ENCODE measurements at regions not wholly inside any gene's neighbourhood (a gene's known extent, or its start where the extent isn't known, plus 50 kb on each side); places are given as distances from the start of the nearest gene placed in this dataset.

DNA sequence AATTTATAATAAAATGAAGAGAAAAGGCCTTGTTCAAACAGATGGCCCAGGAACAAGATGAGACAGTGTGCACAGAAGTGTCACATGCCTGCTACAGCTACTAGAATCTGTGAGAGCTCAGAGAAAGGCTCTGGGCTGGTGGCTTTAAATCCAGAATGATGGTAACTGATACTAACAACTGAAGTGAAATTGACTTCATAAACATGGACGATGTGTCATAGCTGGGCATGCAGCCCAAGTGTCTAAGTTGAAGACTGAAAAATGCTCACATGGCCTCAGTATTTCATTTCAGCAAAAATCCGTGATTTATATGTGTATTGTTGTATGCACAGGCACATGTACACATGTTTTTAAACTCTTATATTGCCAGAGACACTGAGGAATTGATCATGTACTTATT, 208.3 kb upstream of the RUNX1 start:
- Histone ChIP-seq H3K9me3 (ENCODE audit: control insufficient read depth, insufficient read depth, low read length) (no peaks in the 10 kb centered on the region), H3K27ac (ENCODE audit: low read depth, low read length) (no peak overlapping the region), H3K4me1 (ENCODE audit: control insufficient read depth, insufficient read depth, low read length) (peaks cover 10% of the 10 kb centered on the region), H3K27me3 (ENCODE audit: control insufficient read depth, insufficient read depth, low read length) (no peaks in the 10 kb centered on the region), H3K4me3 (ENCODE audit: low read depth, low read length) (no peak overlapping the region), H3K36me3 (ENCODE audit: control insufficient read depth, insufficient read depth, low read length) (no peaks in the 10 kb centered on the region), H3K9ac (ENCODE audit: low read depth, low read length) (no peak overlapping the region)

GRCh38 chr21:35256468-35256988, 207.4 kb upstream of the RUNX1 start:
- Histone ChIP-seq H3K36me3 (ENCODE audit: control insufficient read depth, insufficient read depth, low read length) (no peaks in the 10 kb centered on the region), H3K4me1 (ENCODE audit: control insufficient read depth, insufficient read depth, low read length) (peaks cover 10% of the 10 kb centered on the region), H3K27ac (ENCODE audit: low read depth, low read length) (no peak overlapping the region), H3K9ac (ENCODE audit: low read depth, low read length) (no peak overlapping the region), H3K4me3 (ENCODE audit: low read depth, low read length) (no peak overlapping the region), H3K9me3 (ENCODE audit: control insufficient read depth, insufficient read depth, low read length) (no peaks in the 10 kb centered on the region), H3K27me3 (ENCODE audit: control insufficient read depth, insufficient read depth, low read length) (no peaks in the 10 kb centered on the region)

- Histone ChIP-seq H3K4me1 (ENCODE audit: control insufficient read depth, insufficient read depth, low read length) (peaks cover 10% of the 10 kb centered on the region), H3K9ac (ENCODE audit: low read depth, low read length) (no peak overlapping the region), H3K36me3 (ENCODE audit: control insufficient read depth, insufficient read depth, low read length) (no peaks in the 10 kb centered on the region), H3K4me3 (ENCODE audit: low read depth, low read length) (no peak overlapping the region), H3K27ac (ENCODE audit: low read depth, low read length) (no peak overlapping the region), H3K9me3 (ENCODE audit: control insufficient read depth, insufficient read depth, low read length) (peaks cover 3% of the 10 kb centered on the region; the same call in 1 of the 2 replicates), H3K27me3 (ENCODE audit: control insufficient read depth, insufficient read depth, low read length) (no peaks in the 10 kb centered on the region)
These were observed 205.7 kb upstream of the RUNX1 start for GRCh38 chr21:35254765-35255138.

GRCh38 chr21:35254006-35254764, 205.1 kb upstream of the RUNX1 start:
- H3K27ac ChIP-seq (ENCODE audit: low read depth, low read length): no peak overlapping the region

DNA sequence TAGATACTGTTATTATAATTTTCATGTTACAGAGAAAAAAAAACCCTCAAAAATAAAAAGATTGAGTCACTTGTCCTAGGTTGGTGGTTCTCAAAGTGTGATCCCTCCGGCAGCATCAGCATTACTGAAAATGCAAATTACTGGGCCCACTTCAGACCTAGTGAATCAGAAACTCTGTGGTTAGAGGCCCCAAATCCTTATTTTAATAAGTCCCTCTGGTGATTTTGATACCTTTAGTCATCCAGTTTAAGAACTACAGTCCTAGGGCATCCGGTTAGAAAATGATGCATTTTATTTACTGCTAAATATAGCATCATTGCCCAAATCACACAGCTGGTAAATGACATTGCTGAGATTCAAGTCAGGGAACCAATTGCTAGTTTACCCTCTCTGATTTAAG, 203.7 kb upstream of the RUNX1 start:
- H3K9ac ChIP-seq (ENCODE audit: low read depth, low read length): no peak overlapping the region
- H3K36me3 ChIP-seq (ENCODE audit: control insufficient read depth, insufficient read depth, low read length): no peaks in the 10 kb centered on the region
- no peak overlapping the region for H3K4me3 ChIP-seq (ENCODE audit: low read depth, low read length)
- H3K27ac ChIP-seq (ENCODE audit: low read depth, low read length): no peak overlapping the region
- peaks cover 3% of the 10 kb centered on the region; the same call in 1 of the 2 replicates for H3K9me3 ChIP-seq (ENCODE audit: control insufficient read depth, insufficient read depth, low read length)
- no peaks in the 10 kb centered on the region for H3K27me3 ChIP-seq (ENCODE audit: control insufficient read depth, insufficient read depth, low read length)
- peaks cover 10% of the 10 kb centered on the region for H3K4me1 ChIP-seq (ENCODE audit: control insufficient read depth, insufficient read depth, low read length)

More at GRCh38 chr21:35254006-35254764, 205.1 kb upstream of the RUNX1 start:
- Histone ChIP-seq H3K9me3 (ENCODE audit: control insufficient read depth, insufficient read depth, low read length) (peaks cover 3% of the 10 kb centered on the region; the same call in 1 of the 2 replicates), H3K36me3 (ENCODE audit: control insufficient read depth, insufficient read depth, low read length) (no peaks in the 10 kb centered on the region), H3K4me3 (ENCODE audit: low read depth, low read length) (no peak overlapping the region), H3K27me3 (ENCODE audit: control insufficient read depth, insufficient read depth, low read length) (no peaks in the 10 kb centered on the region), H3K4me1 (ENCODE audit: control insufficient read depth, insufficient read depth, low read length) (peaks cover 10% of the 10 kb centered on the region), H3K9ac (ENCODE audit: low read depth, low read length) (no peak overlapping the region)

GRCh38 chr21:35249636-35250035, 200.5 kb upstream of the RUNX1 start:
- peaks cover 8% of the 10 kb centered on the region; the same call in 1 of the 2 replicates for H3K4me1 ChIP-seq (ENCODE audit: control insufficient read depth, insufficient read depth, low read length)
- H3K9me3 ChIP-seq (ENCODE audit: control insufficient read depth, insufficient read depth, low read length): peaks cover 3% of the 10 kb centered on the region; the same call in 1 of the 2 replicates
- no peak overlapping the region for H3K4me3 ChIP-seq (ENCODE audit: low read depth, low read length)
- H3K27ac ChIP-seq (ENCODE audit: low read depth, low read length): no peak overlapping the region
- H3K36me3 ChIP-seq (ENCODE audit: control insufficient read depth, insufficient read depth, low read length): no peaks in the 10 kb centered on the region
- H3K27me3 ChIP-seq (ENCODE audit: control insufficient read depth, insufficient read depth, low read length): no peaks in the 10 kb centered on the region
- no peak overlapping the region for H3K9ac ChIP-seq (ENCODE audit: low read depth, low read length)

GRCh38 chr21:35245879-35246278, 196.8 kb upstream of the RUNX1 start:
- no peak overlapping the region for H3K9ac ChIP-seq (ENCODE audit: low read depth, low read length)
- no peaks in the 10 kb centered on the region for H3K27me3 ChIP-seq (ENCODE audit: control insufficient read depth, insufficient read depth, low read length)
- H3K4me3 ChIP-seq (ENCODE audit: low read depth, low read length): no peak overlapping the region
- peaks cover 3% of the 10 kb centered on the region; the same call in 1 of the 2 replicates for H3K9me3 ChIP-seq (ENCODE audit: control insufficient read depth, insufficient read depth, low read length)
- H3K27ac ChIP-seq (ENCODE audit: low read depth, low read length): no peak overlapping the region
- no peaks in the 10 kb centered on the region for H3K36me3 ChIP-seq (ENCODE audit: control insufficient read depth, insufficient read depth, low read length)
- H3K4me1 ChIP-seq (ENCODE audit: control insufficient read depth, insufficient read depth, low read length): 0 out of 2 replicates have a peak, but pooled peaks cover 2% of the 10 kb centered on the region

GRCh38 chr21:35244514-35244913, 195.4 kb upstream of the RUNX1 start:
- Histone ChIP-seq H3K27ac (ENCODE audit: low read depth, low read length) (no peak overlapping the region), H3K9ac (ENCODE audit: low read depth, low read length) (no peak overlapping the region), H3K27me3 (ENCODE audit: control insufficient read depth, insufficient read depth, low read length) (no peaks in the 10 kb centered on the region), H3K9me3 (ENCODE audit: control insufficient read depth, insufficient read depth, low read length) (no peaks in the 10 kb centered on the region), H3K4me1 (ENCODE audit: control insufficient read depth, insufficient read depth, low read length) (0 out of 2 replicates have a peak, but pooled peaks cover 2% of the 10 kb centered on the region), H3K4me3 (ENCODE audit: low read depth, low read length) (no peak overlapping the region), H3K36me3 (ENCODE audit: control insufficient read depth, insufficient read depth, low read length) (no peaks in the 10 kb centered on the region)

GRCh38 chr21:35243171-35243570, 194.1 kb upstream of the RUNX1 start:
- Histone ChIP-seq H3K9me3 (ENCODE audit: control insufficient read depth, insufficient read depth, low read length) (no peaks in the 10 kb centered on the region), H3K4me1 (ENCODE audit: control insufficient read depth, insufficient read depth, low read length) (0 out of 2 replicates have a peak, but pooled peaks cover 2% of the 10 kb centered on the region), H3K36me3 (ENCODE audit: control insufficient read depth, insufficient read depth, low read length) (no peaks in the 10 kb centered on the region), H3K27me3 (ENCODE audit: control insufficient read depth, insufficient read depth, low read length) (no peaks in the 10 kb centered on the region), H3K9ac (ENCODE audit: low read depth, low read length) (no peak overlapping the region), H3K27ac (ENCODE audit: low read depth, low read length) (no peak overlapping the region), H3K4me3 (ENCODE audit: low read depth, low read length) (no peak overlapping the region)

GRCh38 chr21:35239811-35240219, 190.7 kb upstream of the RUNX1 start:
- Histone ChIP-seq H3K27ac (ENCODE audit: low read depth, low read length) (no peak overlapping the region), H3K9me3 (ENCODE audit: control insufficient read depth, insufficient read depth, low read length) (no peaks in the 10 kb centered on the region), H3K27me3 (ENCODE audit: control insufficient read depth, insufficient read depth, low read length) (no peaks in the 10 kb centered on the region), H3K9ac (ENCODE audit: low read depth, low read length) (no peak overlapping the region), H3K4me1 (ENCODE audit: control insufficient read depth, insufficient read depth, low read length) (no peaks in the 10 kb centered on the region), H3K36me3 (ENCODE audit: control insufficient read depth, insufficient read depth, low read length) (no peaks in the 10 kb centered on the region), H3K4me3 (ENCODE audit: low read depth, low read length) (no peak overlapping the region)

DNA sequence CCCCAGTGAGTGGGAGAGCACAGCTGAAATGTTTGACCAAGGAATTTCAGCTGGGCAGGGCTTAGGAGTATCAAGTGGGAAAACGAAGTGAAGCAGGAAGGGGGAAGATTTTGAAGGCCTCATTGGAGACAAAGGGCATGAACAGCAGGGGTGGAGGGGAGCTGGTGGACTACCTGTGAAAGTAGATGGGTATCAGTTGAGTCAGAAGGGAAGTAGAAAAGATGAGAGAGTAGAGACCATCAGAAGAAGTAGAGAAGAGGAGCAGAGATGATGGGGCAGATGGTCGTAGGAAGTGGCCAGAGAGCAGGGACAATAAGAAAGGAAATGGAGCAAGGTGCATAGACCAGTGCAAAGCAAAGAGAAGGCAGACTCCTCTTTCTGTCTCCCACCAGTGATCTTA, 189.0 kb upstream of the RUNX1 start:
- Histone ChIP-seq H3K36me3 (ENCODE audit: control insufficient read depth, insufficient read depth, low read length) (no peaks in the 10 kb centered on the region), H3K27ac (ENCODE audit: low read depth, low read length) (no peak overlapping the region), H3K9me3 (ENCODE audit: control insufficient read depth, insufficient read depth, low read length) (no peaks in the 10 kb centered on the region), H3K9ac (ENCODE audit: low read depth, low read length) (no peak overlapping the region), H3K4me1 (ENCODE audit: control insufficient read depth, insufficient read depth, low read length) (no peaks in the 10 kb centered on the region), H3K4me3 (ENCODE audit: low read depth, low read length) (no peak overlapping the region), H3K27me3 (ENCODE audit: control insufficient read depth, insufficient read depth, low read length) (no peaks in the 10 kb centered on the region)

All from HUES48 (cell line).